GM12878 (cell line): ENCODE measurements at regions not wholly inside any gene's neighbourhood (a gene's known extent, or its start where the extent isn't known, plus 50 kb on each side); places are given as distances from the start of the nearest gene placed in this dataset.

Source experiments
- ATAC-seq: fragments of 200-7000 bp; cut with Tn5 transposase; 3 replicates; pipeline ENCODE4 v1.9.1; 2020; ENCODE audit warnings: mild to moderate bottlenecking, moderate library complexity
- BruUV-seq: library from RNA; stranded (reverse); fragments of 400-500 nt; replicated peaks from 2 replicates; lab custom pipeline; 2021; lab: Mats Ljungman, UMichigan
- CTCF ChIA-PET: fragments of 300-600 bp; sonication (Branson Sonifier 250); formaldehyde crosslinking; extraction: SDS; loops from one replicate; lab custom pipeline; 2021; ENCODE audit warnings: inconsistent platforms; lab: Yijun Ruan, JAX
- POLR2A ChIA-PET: fragments of 350-600 bp; formaldehyde crosslinking; extraction: SDS; loops from one replicate; lab custom pipeline; 2021; ENCODE audit warnings: inconsistent platforms; lab: Charles Lee
- RAD21 ChIA-PET: fragments of 300-600 bp; sonication (Branson Sonifier 250); formaldehyde crosslinking; loops from one replicate; lab custom pipeline; 2023; ENCODE audit warnings: antibody characterized with exemption; ENCODE audit not compliant: unreplicated experiment; lab: Charles Lee
- SMC1A ChIA-PET: fragments of 300-600 bp; sonication (Branson Sonifier 250); formaldehyde crosslinking; loops from one replicate; lab custom pipeline; 2023; ENCODE audit not compliant: unreplicated experiment, uncharacterized antibody; lab: Charles Lee
- DNase-seq: peaks from one replicate; pipeline ENCODE4 v3.0.0-alpha.2; 2011; ENCODE audit warnings: low read depth, low spot score
- FAIRE-seq: peaks from 3 replicates; lab custom pipeline; 2011; peaks lifted over from hg19 to GRCh38; lab: Jason Lieb, UNC
- H2AFZ ChIP-seq: 2 replicates; pipeline ENCODE4 v1.6.0; 2011; ENCODE audit warnings: low read depth, low read length, control low read depth; ENCODE audit not compliant: control insufficient read depth
- H3K27ac ChIP-seq: 2 replicates; pipeline ENCODE4 v1.5.1; 2011; ENCODE audit warnings: control low read depth; ENCODE audit not compliant: control insufficient read depth, insufficient read depth
- H3K27me3 ChIP-seq, 2 experiments: replicated peaks in 1 of 2; 2 replicates each; pipeline versions ENCODE4 v1.6.0 to v1.6.1; 2011; ENCODE audit warnings: low read length in 1 of 2; ENCODE audit not compliant: control insufficient read depth in 2 of 2, insufficient read depth in 2 of 2
- H3K36me3 ChIP-seq, 2 experiments: 2 replicates each; pipeline ENCODE4 v1.5.1; 2011; ENCODE audit warnings: low read length in 1 of 2; ENCODE audit not compliant: control insufficient read depth in 2 of 2, insufficient read depth in 2 of 2
- H3K4me1 ChIP-seq: 2 replicates; pipeline ENCODE4 v1.6.1; 2011; ENCODE audit warnings: mild to moderate bottlenecking, low read length, moderate library complexity, mixed read lengths; ENCODE audit not compliant: control insufficient read depth, insufficient read depth
- H3K4me2 ChIP-seq: 2 replicates; pipeline ENCODE4 v1.6.0; 2011; ENCODE audit warnings: control low read depth; ENCODE audit not compliant: control insufficient read depth, insufficient read depth
- H3K4me3 ChIP-seq: fragments of 200-600 bp; sonication (generic); 2 replicates; pipeline ENCODE4 v1.5.1; 2016
- H3K79me2 ChIP-seq: 2 replicates; pipeline ENCODE4 v1.6.0; 2011; ENCODE audit warnings: low read length; ENCODE audit not compliant: control insufficient read depth, insufficient read depth
- H3K9ac ChIP-seq: 2 replicates; pipeline ENCODE4 v1.8.0; 2011; ENCODE audit warnings: low read length, control low read depth, mixed read lengths; ENCODE audit not compliant: control insufficient read depth, insufficient read depth
- H3K9me3 ChIP-seq: replicated peaks from 3 replicates; pipeline ENCODE4 v1.5.1; 2011; ENCODE audit warnings: mild to moderate bottlenecking, low read length; ENCODE audit not compliant: control insufficient read depth, insufficient read depth
- H4K20me1 ChIP-seq: 2 replicates; pipeline ENCODE4 v1.6.0; 2011; ENCODE audit not compliant: control insufficient read depth, insufficient read depth
- WRNIP1 ChIP-seq: IDR thresholded peaks from 2 replicates; pipeline ENCODE4 v1.6.1; 2011; ENCODE audit warnings: low read depth, low read length, improper control_type of control experiment, borderline replicate concordance
- WGBS: methylation state at CpG from one replicate; pipeline ENCODE4 v1.1.6; 2016; ENCODE audit warnings: low lambda C conversion rate; ENCODE audit not compliant: insufficient replicate concordance, insufficient coverage; ENCODE audit errors: missing lambda C conversion rate; 5-methylcytosine and 5-hydroxymethylcytosine counted together
- in situ Hi-C: fragments of 300-500 bp; cut with MboI; formaldehyde crosslinking; loops from 9 replicates; pipeline ENCODE4 v1.14.3; 2018; ENCODE audit warnings: mixed read lengths
- intact Hi-C: fragments of 100-400 bp; cut with micrococcal nuclease; formaldehyde crosslinking; loops from one replicate; pipeline ENCODE4 v1.14.2; 2022; ENCODE audit not compliant: unreplicated experiment
- TF ChIP-seq, protein P1 (sequence below): fragments of 450-650 bp; IDR thresholded peaks from 2 replicates; pipeline ENCODE4 v1.6.1; 2017; ENCODE audit warnings: antibody characterized with exemption, mild to moderate bottlenecking, moderate library complexity

DNA sequence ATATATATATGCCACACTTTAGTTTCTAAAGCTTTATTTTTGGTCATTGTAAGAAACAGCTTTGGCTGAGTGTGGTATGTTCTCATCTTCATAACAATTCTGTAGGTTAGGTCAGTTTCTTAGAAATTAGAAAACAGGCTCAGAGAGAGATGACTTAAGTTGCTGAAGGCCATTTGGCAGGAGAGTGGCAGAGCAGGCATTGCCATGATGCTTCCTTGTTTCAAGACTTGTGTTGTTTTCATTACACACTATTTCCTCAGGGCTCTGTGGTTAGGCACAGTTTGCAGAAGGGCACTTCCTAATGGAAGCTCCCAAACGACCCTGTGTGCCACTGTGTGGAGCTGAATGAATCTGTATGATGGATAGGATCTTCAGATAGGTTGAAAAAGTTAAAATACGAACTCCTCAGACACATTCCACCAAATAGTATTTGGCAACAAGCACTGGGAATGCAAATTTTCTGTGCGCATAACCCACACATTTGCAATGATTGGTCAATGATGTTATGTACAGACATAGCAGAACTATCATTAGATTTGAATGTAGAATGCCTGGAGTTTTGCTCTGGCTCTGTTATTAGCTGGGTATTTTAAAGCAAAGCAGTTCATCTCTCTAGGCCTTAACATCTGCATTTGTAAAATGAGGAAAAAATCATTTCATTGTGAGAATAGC lies 274.3 kb upstream of the HS3ST1 start:
- no peak for ATAC-seq
- DNase-seq = no peak
- ChIA-PET RAD21 (no interaction called here), SMC1A (no interaction called here)
- H3K9ac ChIP-seq = no peak overlapping the region
- H3K27me3 ChIP-seq = no peaks in the 10 kb centered on the region
- no peaks in the 10 kb centered on the region for H3K9me3 ChIP-seq
- no peak overlapping the region for H2AFZ ChIP-seq
- H3K4me3 ChIP-seq = no peak overlapping the region
- TF ChIP-seq, protein P1, sequence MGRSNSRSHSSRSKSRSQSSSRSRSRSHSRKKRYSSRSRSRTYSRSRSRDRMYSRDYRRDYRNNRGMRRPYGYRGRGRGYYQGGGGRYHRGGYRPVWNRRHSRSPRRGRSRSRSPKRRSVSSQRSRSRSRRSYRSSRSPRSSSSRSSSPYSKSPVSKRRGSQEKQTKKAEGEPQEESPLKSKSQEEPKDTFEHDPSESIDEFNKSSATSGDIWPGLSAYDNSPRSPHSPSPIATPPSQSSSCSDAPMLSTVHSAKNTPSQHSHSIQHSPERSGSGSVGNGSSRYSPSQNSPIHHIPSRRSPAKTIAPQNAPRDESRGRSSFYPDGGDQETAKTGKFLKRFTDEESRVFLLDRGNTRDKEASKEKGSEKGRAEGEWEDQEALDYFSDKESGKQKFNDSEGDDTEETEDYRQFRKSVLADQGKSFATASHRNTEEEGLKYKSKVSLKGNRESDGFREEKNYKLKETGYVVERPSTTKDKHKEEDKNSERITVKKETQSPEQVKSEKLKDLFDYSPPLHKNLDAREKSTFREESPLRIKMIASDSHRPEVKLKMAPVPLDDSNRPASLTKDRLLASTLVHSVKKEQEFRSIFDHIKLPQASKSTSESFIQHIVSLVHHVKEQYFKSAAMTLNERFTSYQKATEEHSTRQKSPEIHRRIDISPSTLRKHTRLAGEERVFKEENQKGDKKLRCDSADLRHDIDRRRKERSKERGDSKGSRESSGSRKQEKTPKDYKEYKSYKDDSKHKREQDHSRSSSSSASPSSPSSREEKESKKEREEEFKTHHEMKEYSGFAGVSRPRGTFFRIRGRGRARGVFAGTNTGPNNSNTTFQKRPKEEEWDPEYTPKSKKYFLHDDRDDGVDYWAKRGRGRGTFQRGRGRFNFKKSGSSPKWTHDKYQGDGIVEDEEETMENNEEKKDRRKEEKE = no peak
- TF ChIP-seq WRNIP1 = no peak
- TF ChIP-seq, all 136 proteins: peak for 0
- in situ Hi-C loops (no loop called here), intact Hi-C loops (no loop called here)
- Histone ChIP-seq H4K20me1 (no peaks in the 10 kb centered on the region), H3K36me3 (no peaks in the 10 kb centered on the region), H3K4me1 (no peaks in the 10 kb centered on the region), H3K79me2 (no peaks in the 10 kb centered on the region), H3K4me2 (no peak overlapping the region), H3K27ac (no peak overlapping the region)
- no peak for FAIRE-seq
- WGBS = 32% methylated on average over 3 of the region's 3 CpGs
- CTCF ChIA-PET = no interaction called here
- POLR2A ChIA-PET = no interaction called here
- BruUV-seq = no TSS peak
